Gastrocnemius medialis (tissue), 4 donors: ENCODE measurements at regions not wholly inside any gene's neighbourhood (a gene's known extent, or its start where the extent isn't known, plus 50 kb on each side); places are given as distances from the start of the nearest gene placed in this dataset.
"Not testable (repeated sequence)": the region's sequence is repeated elsewhere in the genome, so short reads cannot be mapped to it uniquely, and the experiment has no call there.

ENCODE experiments used
- CTCF ChIP-seq, 5 experiments: fragments of 450-650 bp in 3 of 5; fragments of 200-600 bp in 2 of 5; sonication (generic) in 2 of 5; IDR thresholded peaks in 4 of 5; conservative IDR thresholded peaks in 1 of 5; 1 replicate in 4 of 5; 2 replicates in 1 of 5; pipeline ENCODE4 v1.5.1; 2016 to 2019; ENCODE audit warnings: antibody characterized with exemption in 5 of 5, mild to moderate bottlenecking in 3 of 5, moderate library complexity in 3 of 5
- POLR2A ChIP-seq, 2 donors: fragments of 450-650 bp; IDR thresholded peaks; one replicate each; pipeline ENCODE4 v1.6.1; 2017; ENCODE audit warnings: antibody characterized with exemption in 2 of 2, mild to moderate bottlenecking in 2 of 2, moderate library complexity in 2 of 2

GRCh38 chr17:77635785-77636184 lies 322.7 kb upstream of the TNRC6C start:
- TF ChIP-seq CTCF (IDR thresholded peaks at IDR 0.05 in 4 of 5, conservative IDR thresholded peaks at IDR 0.05 in 1 of 5); POLR2A (IDR thresholded peaks at IDR 0.05): not testable (repeated sequence)
